ENCODE measurements at regions not wholly inside any gene's neighbourhood (a gene's known extent, or its start where the extent isn't known, plus 50 kb on each side); places are given as distances from the start of the nearest gene placed in this dataset.
"Not testable (repeated sequence)": the region's sequence is repeated elsewhere in the genome, so short reads cannot be mapped to it uniquely, and the experiment has no call there.

DNA sequence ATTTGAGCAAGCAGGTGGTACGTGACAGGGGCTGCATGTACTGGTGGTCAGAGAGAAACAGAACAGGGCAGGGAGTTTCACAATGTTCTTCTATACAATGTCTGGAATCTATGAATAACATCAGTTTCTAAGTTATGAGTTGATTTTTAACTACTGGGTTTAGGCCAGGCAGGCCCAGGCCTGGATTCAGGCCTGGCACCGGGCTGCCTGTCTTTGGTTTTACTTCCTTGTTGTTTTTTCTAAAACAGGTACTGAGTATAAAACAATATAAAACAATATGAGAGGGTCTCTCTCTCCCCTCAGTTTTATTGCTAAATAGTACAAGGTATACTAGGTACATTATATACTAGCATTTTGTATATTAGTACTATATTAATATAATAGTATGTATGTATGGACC lies 742.7 kb upstream of the FAT3 start:
- H3K4me1 Mint-ChIP-seq, DNase-seq, H3K36me3 Mint-ChIP-seq, H3K27me3 Mint-ChIP-seq, H3K4me3 Mint-ChIP-seq, CTCF ChIA-PET, ATAC-seq, H3K27ac Mint-ChIP-seq: not testable (repeated sequence)
- H3K9me3 Mint-ChIP-seq (ENCODE audit: low read depth): peaks cover 17% of the 10 kb centered on the region

DNA sequence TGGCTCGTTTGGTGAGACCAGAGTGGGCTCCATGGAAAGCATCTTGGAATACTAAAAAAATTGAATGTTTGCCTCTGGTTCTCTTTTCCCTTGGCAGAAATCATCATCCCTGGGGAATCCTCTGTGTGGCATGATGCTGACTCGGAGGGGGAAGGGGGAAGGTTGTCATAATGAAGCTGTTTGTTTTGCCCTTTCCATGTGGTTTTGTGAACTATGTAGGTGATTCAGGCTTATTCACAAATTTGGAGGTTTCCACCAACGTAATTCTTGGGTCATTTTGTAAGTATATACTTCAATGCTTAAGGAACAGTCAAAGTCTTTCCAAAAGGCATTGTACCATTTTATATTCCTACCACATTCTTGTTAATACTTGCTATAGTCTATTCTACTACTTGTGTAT lies 754.0 kb upstream of the FAT3 start:
- Mint-ChIP-seq H3K4me1 (no peaks in the 10 kb centered on the region), H3K27ac (no peak overlapping the region), H3K27me3 (no peaks in the 10 kb centered on the region), H3K36me3 (no peaks in the 10 kb centered on the region), H3K4me3 (no peak overlapping the region), H3K9me3 (ENCODE audit: low read depth) (peaks cover 2% of the 10 kb centered on the region)
- ATAC-seq: no peak
- DNase-seq: no peak
- CTCF ChIA-PET: no interaction called here

DNA sequence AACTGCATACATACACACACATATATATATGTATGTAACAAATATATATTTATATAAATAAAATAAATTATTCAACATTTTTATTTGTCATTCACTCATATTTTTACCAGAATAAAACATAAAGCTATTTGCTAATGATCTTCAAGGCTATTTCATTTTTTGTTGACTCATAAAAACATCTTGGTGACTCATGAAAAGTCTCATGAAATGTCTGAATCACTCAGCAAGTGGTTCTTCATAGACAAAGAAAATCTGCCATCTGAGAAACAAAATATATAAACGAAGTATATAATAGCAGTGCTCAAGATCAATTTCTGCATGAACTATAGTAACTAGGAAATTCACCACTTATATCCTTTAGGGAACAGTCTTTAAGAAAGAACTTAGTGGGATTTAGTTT lies 764.8 kb upstream of the FAT3 start:
- CTCF ChIA-PET: no interaction called here

DNA sequence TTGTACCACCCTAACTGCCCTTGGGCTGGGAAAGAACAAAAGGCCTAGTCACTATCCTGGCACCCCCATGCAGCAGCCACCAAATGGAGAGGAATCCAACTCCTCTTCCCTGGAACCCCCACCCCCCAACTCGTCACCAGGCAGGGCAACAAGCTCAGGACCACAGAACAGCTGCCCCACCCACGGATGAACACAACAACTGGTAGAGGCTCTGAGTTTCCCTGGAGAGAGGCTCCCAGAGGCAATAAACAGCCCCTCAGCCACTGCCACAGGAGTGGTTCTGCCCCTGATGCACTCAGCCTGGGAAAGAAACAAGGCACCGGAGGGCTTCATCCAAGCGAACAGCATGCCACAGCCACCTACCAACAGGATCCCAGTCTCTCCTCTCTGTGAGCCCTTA lies 778.4 kb upstream of the FAT3 start:
- CTCF ChIA-PET: no interaction called here
- Mint-ChIP-seq H3K9me3 (ENCODE audit: low read depth) (peaks cover 9% of the 10 kb centered on the region), H3K4me3 (no peak overlapping the region), H3K36me3 (no peaks in the 10 kb centered on the region), H3K4me1 (no peaks in the 10 kb centered on the region), H3K27ac (no peak overlapping the region), H3K27me3 (no peaks in the 10 kb centered on the region)
- ATAC-seq (no peak), DNase-seq (no peak)

More for the DNA sequence above, 764.8 kb upstream of the FAT3 start:
- no peak for ATAC-seq
- Mint-ChIP-seq H3K9me3 (ENCODE audit: low read depth) (no peaks in the 10 kb centered on the region), H3K4me3 (no peak overlapping the region), H3K27me3 (no peaks in the 10 kb centered on the region), H3K36me3 (no peaks in the 10 kb centered on the region), H3K27ac (no peak overlapping the region), H3K4me1 (no peaks in the 10 kb centered on the region)
- DNase-seq: no peak

DNA sequence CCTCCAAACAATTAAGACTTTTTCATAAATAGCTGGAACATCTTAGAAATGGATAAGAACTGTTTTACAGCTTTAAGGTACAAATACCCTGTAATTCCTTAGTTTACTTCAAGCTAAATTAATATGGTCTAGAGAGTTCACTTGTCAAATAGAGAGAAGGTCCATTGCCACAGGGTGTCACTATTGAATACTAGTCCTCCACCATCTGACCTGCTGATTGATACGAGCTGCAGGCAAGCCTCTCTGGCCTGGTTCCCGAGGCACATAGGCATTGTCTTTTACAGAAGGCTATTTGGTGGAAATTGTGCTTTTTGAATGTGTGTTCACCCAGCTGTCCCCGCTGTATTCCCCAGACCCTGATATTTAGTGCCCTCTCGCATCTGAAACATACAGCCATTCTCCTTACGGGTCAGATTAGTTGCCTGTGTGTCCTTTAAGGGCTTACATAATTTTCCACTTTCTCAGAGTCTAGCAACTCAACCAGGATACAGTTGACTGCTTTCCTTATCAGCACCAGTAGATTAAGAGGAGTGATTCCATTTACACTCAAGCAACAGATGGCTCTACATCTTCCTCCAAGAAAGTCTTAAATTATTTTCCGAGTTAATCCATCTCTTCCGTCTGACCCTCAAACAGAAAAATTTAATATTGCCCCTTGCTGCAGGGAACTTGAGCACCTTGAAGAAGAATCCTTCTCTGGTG lies 788.8 kb upstream of the FAT3 start:
- DNase-seq (no peak), ATAC-seq (no peak)
- Mint-ChIP-seq H3K36me3 (no peaks in the 10 kb centered on the region), H3K9me3 (ENCODE audit: low read depth) (peaks cover 4% of the 10 kb centered on the region), H3K27ac (no peak overlapping the region), H3K27me3 (no peaks in the 10 kb centered on the region), H3K4me3 (no peak overlapping the region), H3K4me1 (no peaks in the 10 kb centered on the region)
- CTCF ChIA-PET: no interaction called here

DNA sequence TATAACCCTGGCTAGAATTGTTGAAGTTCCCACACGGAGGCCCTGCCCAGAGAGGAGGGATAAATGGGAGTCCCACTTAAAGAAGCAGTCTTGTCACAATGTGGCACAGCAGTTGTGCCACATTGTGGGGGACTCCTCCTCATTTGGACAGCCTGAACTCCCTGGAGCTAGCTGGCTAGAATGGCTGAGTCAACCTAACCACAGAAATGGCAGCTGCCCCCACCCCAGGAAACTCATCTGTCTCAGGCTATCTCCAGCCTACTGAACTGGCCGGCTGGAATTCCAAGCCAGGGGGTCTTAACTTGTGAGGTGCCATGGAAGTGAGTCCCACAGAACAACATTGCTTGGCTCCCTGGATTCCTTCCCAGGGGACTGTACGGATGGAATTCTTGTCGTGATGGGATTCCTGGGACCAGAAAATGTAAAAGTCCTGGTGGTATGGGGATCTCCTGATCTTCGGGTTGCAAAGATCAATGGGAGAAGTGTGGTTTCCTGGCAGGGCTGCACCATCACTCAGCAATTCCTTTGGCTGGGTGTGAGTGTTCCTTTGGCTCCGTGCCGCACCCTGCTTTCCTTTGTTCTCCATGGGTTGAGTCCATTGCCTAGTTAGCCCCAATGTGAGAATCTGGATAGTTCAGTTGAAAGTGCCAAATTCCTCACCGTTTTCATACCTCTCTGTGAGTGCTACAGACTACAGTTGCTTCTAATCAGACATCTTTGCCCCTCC lies 791.2 kb upstream of the FAT3 start:
- CTCF ChIA-PET: no interaction called here
- H3K36me3 Mint-ChIP-seq: no peaks in the 10 kb centered on the region
- DNase-seq (no peak), ATAC-seq (no peak)
- peaks cover 3% of the 10 kb centered on the region for H3K9me3 Mint-ChIP-seq (ENCODE audit: low read depth)
- H3K27me3 Mint-ChIP-seq: no peaks in the 10 kb centered on the region
- H3K4me3 Mint-ChIP-seq: no peak overlapping the region
- H3K4me1 Mint-ChIP-seq: no peaks in the 10 kb centered on the region
- no peak overlapping the region for H3K27ac Mint-ChIP-seq

DNA sequence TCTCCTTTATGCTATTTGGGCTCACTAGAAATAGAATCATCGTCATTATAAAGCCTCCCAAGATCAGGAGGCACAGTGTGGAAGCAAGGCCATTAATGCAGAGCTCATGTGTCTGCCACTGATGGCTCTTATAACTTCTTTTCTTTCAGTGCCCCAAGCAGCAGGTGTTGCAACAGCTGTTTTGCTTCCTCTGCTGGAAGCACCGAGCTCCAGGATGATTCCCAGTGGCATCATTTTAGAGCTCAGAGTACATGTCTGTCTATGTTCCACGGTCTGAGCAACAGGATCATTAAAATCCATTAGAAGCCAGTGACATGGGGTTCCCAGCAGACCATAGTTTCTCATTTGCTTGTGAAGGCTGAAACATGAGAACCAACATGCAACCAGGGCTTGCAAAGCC lies 803.0 kb upstream of the FAT3 start:
- Mint-ChIP-seq H3K27ac (no peak overlapping the region), H3K9me3 (ENCODE audit: low read depth) (no peaks in the 10 kb centered on the region), H3K36me3 (no peaks in the 10 kb centered on the region), H3K4me3 (no peak overlapping the region), H3K4me1 (no peaks in the 10 kb centered on the region), H3K27me3 (no peaks in the 10 kb centered on the region)
- CTCF ChIA-PET: no interaction called here
- no peak for DNase-seq
- ATAC-seq: no peak

DNA sequence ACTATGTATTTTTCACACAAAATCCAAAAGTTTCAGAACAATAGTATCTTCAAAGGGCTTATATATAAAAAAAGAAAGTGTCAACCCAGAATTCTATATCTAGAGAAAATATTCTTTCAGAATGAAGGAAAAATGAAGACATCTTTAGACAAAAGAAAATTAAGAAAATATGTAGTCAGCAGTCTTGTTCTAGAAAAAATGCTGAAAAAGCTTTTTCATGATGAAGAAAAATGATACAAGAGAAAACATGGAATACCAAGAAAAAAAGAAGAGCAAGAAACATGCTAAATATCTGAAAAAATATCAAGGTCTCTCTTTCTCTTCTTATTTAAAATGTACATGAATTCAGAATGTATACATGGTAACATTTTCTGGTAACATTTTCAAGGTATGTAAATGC lies 816.8 kb upstream of the FAT3 start:
- DNase-seq: no peak
- no peaks in the 10 kb centered on the region for H3K9me3 Mint-ChIP-seq (ENCODE audit: low read depth)
- H3K4me1 Mint-ChIP-seq: no peaks in the 10 kb centered on the region
- no peak for ATAC-seq
- H3K36me3 Mint-ChIP-seq: no peaks in the 10 kb centered on the region
- no peak overlapping the region for H3K27ac Mint-ChIP-seq
- no peaks in the 10 kb centered on the region for H3K27me3 Mint-ChIP-seq
- H3K4me3 Mint-ChIP-seq: no peak overlapping the region
- CTCF ChIA-PET: no interaction called here

DNA sequence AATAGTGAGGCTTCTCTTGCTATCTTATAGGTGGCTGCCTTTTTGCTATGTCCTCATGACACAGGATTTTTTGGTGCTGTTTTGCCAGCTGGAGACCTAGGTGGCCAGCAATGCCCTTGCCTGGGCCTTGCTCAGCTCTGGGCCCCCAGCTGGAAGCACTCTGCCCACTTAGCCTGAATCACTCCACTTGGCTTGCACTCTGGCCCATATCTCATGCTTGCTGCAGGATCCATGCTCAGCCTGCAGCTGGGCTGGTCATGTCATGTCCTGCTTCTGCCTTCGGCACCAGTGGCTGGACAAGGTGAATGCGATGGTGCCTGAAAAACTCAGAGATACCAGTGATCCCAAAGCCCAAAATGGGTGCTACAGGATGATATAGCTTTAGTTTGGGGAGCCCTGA lies 818.6 kb upstream of the FAT3 start:
- no peaks in the 10 kb centered on the region for H3K4me1 Mint-ChIP-seq
- no peaks in the 10 kb centered on the region for H3K27me3 Mint-ChIP-seq
- H3K27ac Mint-ChIP-seq: no peak overlapping the region
- ATAC-seq: no peak
- H3K36me3 Mint-ChIP-seq: no peaks in the 10 kb centered on the region
- no peak overlapping the region for H3K4me3 Mint-ChIP-seq
- CTCF ChIA-PET: no interaction called here
- H3K9me3 Mint-ChIP-seq (ENCODE audit: low read depth): no peaks in the 10 kb centered on the region
- DNase-seq: no peak

DNA sequence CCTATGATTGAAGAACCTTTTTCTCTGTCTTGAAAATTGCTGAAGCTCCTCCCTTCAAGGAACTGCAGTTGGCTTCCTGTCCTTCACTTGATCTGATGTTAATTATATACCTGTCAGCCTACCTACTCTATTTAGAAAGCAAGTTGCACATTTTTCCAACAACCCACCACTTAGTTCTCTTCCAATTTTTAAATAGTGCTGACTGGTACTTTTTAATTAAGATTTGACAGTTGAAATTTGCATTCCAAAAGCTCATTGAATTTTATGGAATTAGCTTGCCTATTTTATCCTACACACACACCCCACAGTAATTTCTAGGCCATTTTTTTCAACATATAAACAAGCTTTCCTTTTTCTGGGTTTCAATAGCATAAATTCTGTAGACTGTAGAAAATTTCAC lies 820.3 kb upstream of the FAT3 start:
- no peak overlapping the region for H3K4me3 Mint-ChIP-seq
- no peaks in the 10 kb centered on the region for H3K36me3 Mint-ChIP-seq
- peaks cover 3% of the 10 kb centered on the region for H3K9me3 Mint-ChIP-seq (ENCODE audit: low read depth)
- CTCF ChIA-PET: no interaction called here
- no peak for ATAC-seq
- H3K27ac Mint-ChIP-seq: no peak overlapping the region
- DNase-seq: no peak
- no peaks in the 10 kb centered on the region for H3K4me1 Mint-ChIP-seq
- H3K27me3 Mint-ChIP-seq: no peaks in the 10 kb centered on the region

DNA sequence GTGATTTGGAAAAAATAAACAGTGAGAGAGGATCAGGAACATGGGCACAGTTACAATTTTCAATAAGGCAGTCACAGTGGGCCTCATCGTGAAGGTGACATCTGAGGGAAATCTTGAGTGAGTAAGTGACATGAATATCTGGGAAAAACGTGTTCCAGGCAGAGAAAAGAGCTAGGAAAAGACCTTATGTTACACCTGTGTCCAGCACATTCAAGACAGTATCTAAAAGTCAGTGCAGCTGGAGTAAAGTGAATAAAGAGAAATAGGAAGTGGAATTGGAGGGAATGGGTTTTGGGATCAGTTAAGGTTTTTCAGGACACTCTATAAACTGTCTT lies 827.5 kb upstream of the FAT3 start:
- peaks cover 13% of the 10 kb centered on the region for H3K9me3 Mint-ChIP-seq (ENCODE audit: low read depth)
- H3K36me3 Mint-ChIP-seq: no peaks in the 10 kb centered on the region
- CTCF ChIA-PET: no interaction called here
- H3K27me3 Mint-ChIP-seq: no peaks in the 10 kb centered on the region
- ATAC-seq (no peak), DNase-seq (no peak)
- no peak overlapping the region for H3K27ac Mint-ChIP-seq
- H3K4me1 Mint-ChIP-seq: peaks cover 3% of the 10 kb centered on the region
- no peak overlapping the region for H3K4me3 Mint-ChIP-seq

DNA sequence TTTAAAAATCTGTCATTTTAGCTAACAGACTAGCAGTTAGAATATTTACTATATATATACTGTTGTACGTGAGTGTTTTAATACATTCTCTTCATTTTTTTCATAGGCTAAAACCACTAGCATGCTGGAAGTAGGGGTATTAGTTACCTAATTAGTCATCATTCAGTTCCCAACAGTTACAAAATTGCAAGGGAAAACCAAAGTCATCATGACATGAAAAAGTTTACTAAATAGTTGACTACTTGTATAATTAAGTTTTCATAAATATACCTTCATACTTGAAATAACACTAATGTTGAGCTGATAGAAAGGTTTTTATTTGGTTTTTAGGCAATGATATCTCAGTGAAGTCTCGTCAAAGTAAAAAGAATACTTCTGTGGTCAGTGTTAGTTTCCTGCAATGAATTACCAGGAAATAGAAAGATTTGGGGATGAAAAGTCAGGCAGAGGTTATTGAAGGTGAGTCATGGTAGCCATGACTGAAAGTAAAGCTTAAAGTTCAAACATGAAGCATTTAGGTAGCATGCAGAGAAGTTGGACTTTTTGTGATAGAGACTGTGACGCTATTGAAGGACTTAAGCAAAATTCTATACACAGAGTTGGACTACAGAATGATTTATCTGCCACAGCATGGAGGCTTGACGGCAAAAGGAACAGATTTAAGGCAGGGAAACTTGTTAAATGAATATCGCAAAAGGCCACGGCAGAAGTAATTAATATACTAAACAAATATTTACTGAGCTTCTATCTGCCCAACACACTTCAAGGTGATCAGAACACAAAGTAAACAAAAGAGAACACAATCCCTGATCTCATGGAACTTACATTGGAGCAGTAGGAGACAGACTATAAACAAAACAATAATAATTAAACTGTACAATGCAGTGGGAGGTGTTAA lies 828.1 kb upstream of the FAT3 start:
- CTCF ChIA-PET: no interaction called here
- ATAC-seq (no peak), DNase-seq (no peak)
- Mint-ChIP-seq H3K36me3 (no peaks in the 10 kb centered on the region), H3K4me1 (peaks cover 3% of the 10 kb centered on the region), H3K27ac (no peak overlapping the region), H3K4me3 (no peak overlapping the region), H3K27me3 (no peaks in the 10 kb centered on the region), H3K9me3 (ENCODE audit: low read depth) (peaks cover 14% of the 10 kb centered on the region)

DNA sequence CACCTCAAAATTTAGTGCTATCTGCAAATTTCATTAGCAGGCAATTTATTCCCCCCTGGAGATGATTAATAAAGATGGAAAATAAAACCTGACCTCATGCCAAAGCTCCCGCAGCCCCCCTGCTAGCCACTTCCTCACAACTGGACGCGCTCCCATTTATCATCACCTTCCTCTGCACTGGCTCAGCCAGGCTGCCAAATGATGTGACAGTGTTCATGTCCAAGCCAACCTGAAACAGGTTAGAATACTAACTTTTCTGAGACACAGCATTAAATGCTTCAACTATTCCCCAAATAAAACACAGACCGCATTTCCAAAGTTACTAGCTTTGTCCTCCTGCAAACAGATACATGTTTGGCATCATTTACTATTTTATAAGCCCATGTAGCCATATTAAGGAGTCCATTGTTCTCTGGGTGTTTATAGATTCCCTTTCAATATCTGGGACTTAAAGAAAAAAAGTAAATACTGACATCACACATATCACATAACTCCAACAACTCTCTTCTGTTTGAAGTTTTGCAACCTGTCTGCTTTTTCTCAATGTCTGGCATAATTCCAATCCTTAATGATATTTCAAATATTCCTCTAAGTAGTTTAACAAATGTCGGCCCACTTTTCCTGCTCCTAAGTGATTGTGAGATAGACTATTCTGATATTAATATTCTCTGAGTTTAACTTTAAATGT lies 829.7 kb upstream of the FAT3 start:
- Mint-ChIP-seq H3K9me3 (ENCODE audit: low read depth) (peaks cover 20% of the 10 kb centered on the region), H3K27me3 (no peaks in the 10 kb centered on the region), H3K4me1 (peaks cover 3% of the 10 kb centered on the region), H3K36me3 (no peaks in the 10 kb centered on the region), H3K27ac (no peak overlapping the region), H3K4me3 (no peak overlapping the region)
- ATAC-seq: no peak
- CTCF ChIA-PET: no interaction called here
- no peak for DNase-seq
